Dedifferentiated amniotic fluid mesenchymal stem cell (primary cell): ENCODE measurements at regions not wholly inside any gene's neighbourhood (a gene's known extent, or its start where the extent isn't known, plus 50 kb on each side); places are given as distances from the start of the nearest gene placed in this dataset.

ENCODE experiments used
- DNase-seq: peaks from one replicate; pipeline ENCODE4 v3.0.0-alpha.2; 2016; ENCODE audit errors: extremely low spot score

- DNase-seq: no peak
Observed at GRCh38 chr3:31345581-31345980, 187.1 kb upstream of the STT3B start.

GRCh38 chr3:31346542-31346979 is 186.2 kb upstream of the STT3B start:
- no peak for DNase-seq

- no peak for DNase-seq
Observed at GRCh38 chr3:31349001-31349748, 183.6 kb upstream of the STT3B start.

GRCh38 chr3:31350307-31350706 is 182.4 kb upstream of the STT3B start:
- no peak for DNase-seq

- no peak for DNase-seq
Observed at GRCh38 chr3:31352331-31352730, 180.4 kb upstream of the STT3B start.

- DNase-seq: no peak
Observed at GRCh38 chr3:31353166-31353565, 179.6 kb upstream of the STT3B start.

GRCh38 chr3:31354373-31354772 is 178.4 kb upstream of the STT3B start:
- DNase-seq: no peak

- DNase-seq: no peak
Observed at GRCh38 chr3:31355807-31356206, 176.9 kb upstream of the STT3B start.

- no peak for DNase-seq
Observed at GRCh38 chr3:31356941-31357340, 175.8 kb upstream of the STT3B start.

GRCh38 chr3:31357451-31357850 is 175.3 kb upstream of the STT3B start:
- no peak for DNase-seq

- DNase-seq: no peak
Observed at GRCh38 chr3:31358473-31359070, 174.2 kb upstream of the STT3B start.

GRCh38 chr3:31361371-31362273 is 171.1 kb upstream of the STT3B start:
- DNase-seq: no peak

- no peak for DNase-seq
Observed at GRCh38 chr3:31364188-31364587, 168.5 kb upstream of the STT3B start.

- DNase-seq: no peak
Observed at GRCh38 chr3:31364711-31365110, 168.0 kb upstream of the STT3B start.

- DNase-seq: no peak
Observed at GRCh38 chr3:31367518-31367917, 165.2 kb upstream of the STT3B start.

GRCh38 chr3:31369637-31370379 is 162.9 kb upstream of the STT3B start:
- DNase-seq: no peak

GRCh38 chr3:31370380-31370666 is 162.4 kb upstream of the STT3B start:
- DNase-seq: no peak

GRCh38 chr3:31370681-31371080 is 162.0 kb upstream of the STT3B start:
- DNase-seq: no peak

GRCh38 chr3:31371484-31372177 is 161.1 kb upstream of the STT3B start:
- DNase-seq: no peak

GRCh38 chr3:31373681-31374080 is 159.0 kb upstream of the STT3B start:
- DNase-seq: no peak

- no peak for DNase-seq
Observed at GRCh38 chr3:31377045-31377642, 155.6 kb upstream of the STT3B start.
